Keratinocyte (primary cell): ENCODE measurements at regions not wholly inside any gene's neighbourhood (a gene's known extent, or its start where the extent isn't known, plus 50 kb on each side); places are given as distances from the start of the nearest gene placed in this dataset.
A peak's percentile ranks its signal among the peaks of the same experiment; 100 is the strongest.

Experiments
- DNase-seq: peaks from one replicate; pipeline ENCODE4 v3.0.0-alpha.2; 2011; ENCODE audit warnings: low read depth, missing footprints, low spot score
- FAIRE-seq: peaks from 2 replicates; lab custom pipeline; 2011; peaks lifted over from hg19 to GRCh38; lab: Jason Lieb, UNC
- H2AFZ ChIP-seq: 2 replicates; pipeline ENCODE4 v1.6.0; 2012; ENCODE audit warnings: low read length, control low read depth, inconsistent platforms; ENCODE audit not compliant: control insufficient read depth
- H3K27ac ChIP-seq: 2 replicates; pipeline ENCODE4 v1.5.1; 2011; ENCODE audit warnings: low read length; ENCODE audit not compliant: control insufficient read depth, insufficient read depth
- H3K27me3 ChIP-seq: 3 replicates; pipeline ENCODE4 v1.6.0; 2011; ENCODE audit warnings: low read length; ENCODE audit not compliant: control insufficient read depth, insufficient read depth; ENCODE audit errors: extremely low read depth
- H3K36me3 ChIP-seq, 2 experiments: 2 replicates in 1 of 2; 3 replicates in 1 of 2; pipeline ENCODE4 v1.5.1; 2011; ENCODE audit warnings: low read length in 2 of 2, mild to moderate bottlenecking in 1 of 2; ENCODE audit not compliant: control insufficient read depth in 2 of 2, insufficient read depth in 2 of 2; ENCODE audit errors: extremely low read depth in 1 of 2
- H3K4me1 ChIP-seq: 3 replicates; pipeline ENCODE4 v1.5.1; 2011; ENCODE audit warnings: low read length; ENCODE audit not compliant: control insufficient read depth, insufficient read depth; ENCODE audit errors: extremely low read depth
- H3K4me2 ChIP-seq: 3 replicates; pipeline ENCODE4 v1.6.0; 2011; ENCODE audit warnings: low read depth, low read length; ENCODE audit not compliant: control insufficient read depth, insufficient read depth; ENCODE audit errors: extremely low read depth
- H3K4me3 ChIP-seq, 3 experiments: fragments of 200-600 bp in 1 of 3; sonication (generic) in 1 of 3; 2 replicates in 2 of 3; 3 replicates in 1 of 3; pipeline ENCODE4 v1.5.1; 2011 to 2016; ENCODE audit warnings: low read length in 3 of 3, mild to moderate bottlenecking in 3 of 3, control low read depth in 2 of 3, inconsistent platforms in 1 of 3, low read depth in 1 of 3, mixed read lengths in 1 of 3, mixed run types in 1 of 3, moderate library complexity in 1 of 3; ENCODE audit not compliant: control insufficient read depth in 2 of 3, insufficient read depth in 2 of 3; ENCODE audit errors: extremely low read depth in 1 of 3
- H3K79me2 ChIP-seq: 2 replicates; pipeline ENCODE4 v1.6.0; 2012; ENCODE audit warnings: low read length; ENCODE audit not compliant: control insufficient read depth, insufficient read depth
- H3K9ac ChIP-seq: 3 replicates; pipeline ENCODE4 v1.6.0; 2011; ENCODE audit warnings: low read length; ENCODE audit not compliant: control insufficient read depth, insufficient read depth; ENCODE audit errors: extremely low read depth
- H3K9me1 ChIP-seq: 3 replicates; pipeline ENCODE4 v1.6.0; 2011; ENCODE audit warnings: low read length; ENCODE audit not compliant: control insufficient read depth, insufficient read depth; ENCODE audit errors: extremely low read depth
- H3K9me3 ChIP-seq: 2 replicates; pipeline ENCODE4 v1.5.1; 2012; ENCODE audit warnings: low read depth, low read length; ENCODE audit not compliant: control insufficient read depth
- H4K20me1 ChIP-seq: 3 replicates; pipeline ENCODE4 v1.6.0; 2011; ENCODE audit warnings: low read length; ENCODE audit not compliant: control insufficient read depth, insufficient read depth; ENCODE audit errors: extremely low read depth
- EZH2 ChIP-seq: IDR thresholded peaks from one replicate; pipeline ENCODE4 v1.6.1; 2012; ENCODE audit warnings: inconsistent platforms, mild to moderate bottlenecking, low read length, moderate library complexity
- dilution Hi-C: fragments of 300-500 bp; cut with MboI; formaldehyde crosslinking; loops from one replicate; pipeline ENCODE4 v1.7.0; 2020; ENCODE audit warnings: low sequenced_read_pairs; ENCODE audit not compliant: extremely low pct_ligation_motif_present
- TF ChIP-seq, protein P1 (sequence below), 3 experiments: IDR thresholded peaks in 1 of 3; conservative IDR thresholded peaks in 1 of 3; optimal IDR thresholded peaks in 1 of 3; 2 replicates in 2 of 3; 3 replicates in 1 of 3; pipeline versions ENCODE3 to v1.5.1; 2011; ENCODE audit warnings: low read length in 3 of 3, mild to moderate bottlenecking in 3 of 3, moderate library complexity in 2 of 3, control low read depth in 1 of 3, inconsistent platforms in 1 of 3; ENCODE audit not compliant: insufficient read depth in 2 of 3; ENCODE audit errors: extremely low read depth in 1 of 3

DNA sequence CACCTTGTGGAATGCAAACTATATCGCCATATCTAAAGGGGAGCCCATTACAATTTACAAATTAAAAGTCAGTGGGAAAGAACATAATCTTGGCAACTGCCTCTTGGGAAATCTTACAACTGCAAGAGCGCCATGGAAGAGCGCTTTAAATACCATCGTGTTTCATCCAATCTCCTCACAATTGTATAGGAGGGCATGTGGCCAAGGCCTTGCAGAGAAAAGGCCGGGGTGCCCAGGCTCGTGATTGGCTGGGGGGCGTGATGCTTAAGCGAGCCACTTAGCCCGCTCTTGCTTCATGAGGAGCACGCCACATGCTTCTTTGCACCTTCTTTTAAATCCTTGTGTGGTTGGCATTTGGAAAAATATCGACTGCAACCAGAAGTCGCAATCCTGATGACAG, 69.8 kb upstream of the NFIB start:
- no peak overlapping the region for H2AFZ ChIP-seq
- H3K36me3 ChIP-seq: no peaks in the 10 kb centered on the region
- TF ChIP-seq EZH2: no peak
- TF ChIP-seq, protein P1, sequence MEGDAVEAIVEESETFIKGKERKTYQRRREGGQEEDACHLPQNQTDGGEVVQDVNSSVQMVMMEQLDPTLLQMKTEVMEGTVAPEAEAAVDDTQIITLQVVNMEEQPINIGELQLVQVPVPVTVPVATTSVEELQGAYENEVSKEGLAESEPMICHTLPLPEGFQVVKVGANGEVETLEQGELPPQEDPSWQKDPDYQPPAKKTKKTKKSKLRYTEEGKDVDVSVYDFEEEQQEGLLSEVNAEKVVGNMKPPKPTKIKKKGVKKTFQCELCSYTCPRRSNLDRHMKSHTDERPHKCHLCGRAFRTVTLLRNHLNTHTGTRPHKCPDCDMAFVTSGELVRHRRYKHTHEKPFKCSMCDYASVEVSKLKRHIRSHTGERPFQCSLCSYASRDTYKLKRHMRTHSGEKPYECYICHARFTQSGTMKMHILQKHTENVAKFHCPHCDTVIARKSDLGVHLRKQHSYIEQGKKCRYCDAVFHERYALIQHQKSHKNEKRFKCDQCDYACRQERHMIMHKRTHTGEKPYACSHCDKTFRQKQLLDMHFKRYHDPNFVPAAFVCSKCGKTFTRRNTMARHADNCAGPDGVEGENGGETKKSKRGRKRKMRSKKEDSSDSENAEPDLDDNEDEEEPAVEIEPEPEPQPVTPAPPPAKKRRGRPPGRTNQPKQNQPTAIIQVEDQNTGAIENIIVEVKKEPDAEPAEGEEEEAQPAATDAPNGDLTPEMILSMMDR (optimal IDR thresholded peaks at IDR 0.05 in 1 of 3, IDR thresholded peaks at IDR 0.05 in 1 of 3, conservative IDR thresholded peaks at IDR 0.05 in 1 of 3; ENCODE audit: extremely low read depth in 1 of 3, insufficient read depth in 2 of 3, low read length in 3 of 3): no peak
- H3K9me1 ChIP-seq: no peaks in the 10 kb centered on the region
- no peak overlapping the region for H3K4me2 ChIP-seq
- FAIRE-seq (no peak), DNase-seq (no peak)
- H3K4me3 ChIP-seq: no peak overlapping the region
- H3K4me1 ChIP-seq: no peaks in the 10 kb centered on the region
- dilution Hi-C loops: no loop called here
- no peaks in the 10 kb centered on the region for H3K79me2 ChIP-seq
- H3K27ac ChIP-seq: no peak overlapping the region
- no peaks in the 10 kb centered on the region for H4K20me1 ChIP-seq
- H3K9me3 ChIP-seq: no peaks in the 10 kb centered on the region
- no peaks in the 10 kb centered on the region for H3K27me3 ChIP-seq
- H3K9ac ChIP-seq: no peak overlapping the region

- no peaks in the 10 kb centered on the region for H3K79me2 ChIP-seq
- no peaks in the 10 kb centered on the region for H4K20me1 ChIP-seq
- H3K4me2 ChIP-seq: no peak overlapping the region
- H3K9ac ChIP-seq: no peak overlapping the region
- H3K27ac ChIP-seq: no peak overlapping the region
- H3K4me1 ChIP-seq: no peaks in the 10 kb centered on the region
- FAIRE-seq (peak; percentile 9), DNase-seq (no peak)
- dilution Hi-C loops: no loop called here
- H3K9me1 ChIP-seq: no peaks in the 10 kb centered on the region
- no peak overlapping the region for H3K4me3 ChIP-seq
- TF ChIP-seq, protein P1 (optimal IDR thresholded peaks at IDR 0.05 in 1 of 3, IDR thresholded peaks at IDR 0.05 in 1 of 3, conservative IDR thresholded peaks at IDR 0.05 in 1 of 3; ENCODE audit: extremely low read depth in 1 of 3, insufficient read depth in 2 of 3, low read length in 3 of 3): no peak
- TF ChIP-seq EZH2: no peak
- H3K27me3 ChIP-seq: no peaks in the 10 kb centered on the region
- no peaks in the 10 kb centered on the region for H3K36me3 ChIP-seq
- H3K9me3 ChIP-seq: no peaks in the 10 kb centered on the region
- no peak overlapping the region for H2AFZ ChIP-seq
Observed at GRCh38 chr9:14383294-14383693, 69.4 kb upstream of the NFIB start.
